Parathyroid adenoma (tissue), 2 donors: ENCODE measurements at regions not wholly inside any gene's neighbourhood (a gene's known extent, or its start where the extent isn't known, plus 50 kb on each side); places are given as distances from the start of the nearest gene placed in this dataset.

Experiments used
- H2AFZ ChIP-seq: fragments of 300-600 bp; sonication (generic); one replicate; pipeline ENCODE4 v1.7.0; 2017; ENCODE audit warnings: antibody characterized with exemption, mild to moderate bottlenecking
- H3K27ac ChIP-seq: fragments of 300-600 bp; sonication (generic); one replicate; pipeline ENCODE4 v1.7.0; 2017
- H3K27me3 ChIP-seq: fragments of 300-600 bp; sonication (generic); one replicate; pipeline ENCODE4 v1.7.0; 2017; ENCODE audit warnings: low read length; ENCODE audit not compliant: control insufficient read depth, insufficient read depth
- H3K36me3 ChIP-seq: fragments of 300-600 bp; sonication (generic); one replicate; pipeline ENCODE4 v1.7.0; 2017; ENCODE audit warnings: low read length; ENCODE audit not compliant: control insufficient read depth, insufficient read depth
- H3K4me1 ChIP-seq: fragments of 300-600 bp; sonication (generic); one replicate; pipeline ENCODE4 v1.7.0; 2017; ENCODE audit warnings: control low read depth
- H3K4me2 ChIP-seq: fragments of 300-600 bp; sonication (generic); one replicate; pipeline ENCODE4 v1.7.0; 2017; ENCODE audit warnings: low read length
- H3K4me3 ChIP-seq: fragments of 300-600 bp; sonication (generic); one replicate; pipeline ENCODE4 v1.7.0; 2017; ENCODE audit warnings: low read depth, low read length
- H3K79me2 ChIP-seq: fragments of 300-600 bp; sonication (generic); one replicate; pipeline ENCODE4 v1.7.0; 2017; ENCODE audit warnings: control low read depth
- H3K9ac ChIP-seq: fragments of 300-600 bp; sonication (generic); one replicate; pipeline ENCODE4 v1.7.0; 2017; ENCODE audit warnings: mild to moderate bottlenecking
- H3K9me3 ChIP-seq: fragments of 300-600 bp; sonication (generic); one replicate; pipeline ENCODE4 v1.7.0; 2017; ENCODE audit warnings: low read length; ENCODE audit not compliant: control insufficient read depth
- TF ChIP-seq, protein P1 (sequence below): fragments of 300-600 bp; sonication (generic); IDR thresholded peaks from one replicate; pipeline ENCODE4 v1.7.0; 2017; ENCODE audit warnings: antibody characterized with exemption, mild to moderate bottlenecking
- donor health status: primary hyperparathyroidism.

DNA sequence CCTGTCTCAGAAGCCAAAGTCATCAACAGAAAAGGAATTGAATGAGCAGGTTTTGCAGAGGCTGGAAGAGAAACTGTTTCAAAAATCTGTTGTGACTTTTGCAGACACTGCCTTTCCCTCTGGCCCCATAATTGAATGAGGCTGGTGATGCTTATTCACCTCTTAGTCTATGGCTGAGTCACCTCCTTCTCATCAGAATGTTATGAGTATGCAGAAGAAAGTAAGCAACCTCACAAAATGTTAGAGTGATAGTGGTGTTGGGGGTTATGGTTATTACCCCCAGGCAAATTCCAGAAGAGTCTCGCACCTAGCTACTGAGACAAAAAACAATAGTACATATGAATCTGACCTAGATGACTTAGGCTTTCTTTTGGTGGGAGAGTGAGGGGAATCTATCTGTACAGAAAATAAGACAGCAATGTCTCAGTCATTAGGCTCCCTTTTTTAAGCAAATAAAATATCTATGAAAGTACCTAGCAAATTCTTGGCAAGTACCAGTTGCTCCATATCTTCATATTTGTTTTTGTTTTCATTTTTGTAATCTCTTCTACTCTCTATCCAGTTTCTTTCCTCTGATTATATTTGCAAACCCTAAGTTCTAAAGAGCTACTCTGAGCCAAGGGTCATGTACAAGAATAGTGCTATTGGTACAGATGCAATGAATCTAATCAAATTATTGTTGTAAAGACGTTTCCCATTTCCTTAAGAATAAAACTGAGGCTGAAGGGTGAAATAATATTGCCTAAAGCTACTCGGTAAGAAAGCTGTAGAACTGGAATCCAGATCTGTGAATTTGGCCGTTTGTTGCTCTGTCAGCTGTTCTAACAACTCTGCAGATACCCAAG, 498.1 kb upstream of the TNC start:
- no peaks in the 10 kb centered on the region for H3K9me3 ChIP-seq
- H3K36me3 ChIP-seq, result no peaks in the 10 kb centered on the region
- no peaks in the 10 kb centered on the region for H3K27me3 ChIP-seq
- H3K4me2 ChIP-seq, result no peak overlapping the region
- no peaks in the 10 kb centered on the region for H3K79me2 ChIP-seq
- H2AFZ ChIP-seq, result no peak overlapping the region
- H3K4me1 ChIP-seq, result no peaks in the 10 kb centered on the region
- no peak overlapping the region for H3K4me3 ChIP-seq
- no peak overlapping the region for H3K27ac ChIP-seq
- H3K9ac ChIP-seq, result no peak overlapping the region
- TF ChIP-seq, protein P1, sequence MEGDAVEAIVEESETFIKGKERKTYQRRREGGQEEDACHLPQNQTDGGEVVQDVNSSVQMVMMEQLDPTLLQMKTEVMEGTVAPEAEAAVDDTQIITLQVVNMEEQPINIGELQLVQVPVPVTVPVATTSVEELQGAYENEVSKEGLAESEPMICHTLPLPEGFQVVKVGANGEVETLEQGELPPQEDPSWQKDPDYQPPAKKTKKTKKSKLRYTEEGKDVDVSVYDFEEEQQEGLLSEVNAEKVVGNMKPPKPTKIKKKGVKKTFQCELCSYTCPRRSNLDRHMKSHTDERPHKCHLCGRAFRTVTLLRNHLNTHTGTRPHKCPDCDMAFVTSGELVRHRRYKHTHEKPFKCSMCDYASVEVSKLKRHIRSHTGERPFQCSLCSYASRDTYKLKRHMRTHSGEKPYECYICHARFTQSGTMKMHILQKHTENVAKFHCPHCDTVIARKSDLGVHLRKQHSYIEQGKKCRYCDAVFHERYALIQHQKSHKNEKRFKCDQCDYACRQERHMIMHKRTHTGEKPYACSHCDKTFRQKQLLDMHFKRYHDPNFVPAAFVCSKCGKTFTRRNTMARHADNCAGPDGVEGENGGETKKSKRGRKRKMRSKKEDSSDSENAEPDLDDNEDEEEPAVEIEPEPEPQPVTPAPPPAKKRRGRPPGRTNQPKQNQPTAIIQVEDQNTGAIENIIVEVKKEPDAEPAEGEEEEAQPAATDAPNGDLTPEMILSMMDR, result no peak

DNA sequence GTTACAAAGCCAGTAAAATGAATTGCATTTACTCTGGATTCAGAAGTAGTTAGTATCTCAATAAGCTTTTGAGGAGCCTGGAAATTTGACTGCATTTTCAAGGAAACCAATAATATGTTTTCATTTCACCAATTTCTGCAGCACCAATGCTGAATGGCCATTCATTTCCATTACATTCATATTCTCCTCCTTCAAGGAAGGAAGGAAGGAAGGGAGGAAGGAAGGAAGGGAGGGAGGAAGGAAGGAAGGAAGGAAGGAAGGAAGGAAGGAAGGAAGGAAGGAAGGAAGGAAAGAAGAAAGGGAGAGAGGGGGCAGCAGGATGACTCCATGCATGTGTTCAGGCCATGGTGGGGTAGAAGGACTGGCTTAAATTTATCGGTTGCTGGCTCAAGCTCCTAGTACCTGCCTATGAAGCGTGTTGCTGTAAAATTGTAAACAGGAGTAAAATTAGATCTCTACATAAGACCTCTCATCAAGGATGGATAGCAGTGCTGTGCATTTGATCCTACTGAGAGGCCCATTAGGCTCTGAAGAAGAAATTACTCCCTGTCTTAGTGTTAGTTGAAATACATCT, 498.8 kb upstream of the TNC start:
- TF ChIP-seq, protein P1, result no peak
- H3K9me3 ChIP-seq, result no peaks in the 10 kb centered on the region
- H3K79me2 ChIP-seq, result no peaks in the 10 kb centered on the region
- no peak overlapping the region for H3K4me3 ChIP-seq
- H2AFZ ChIP-seq, result no peak overlapping the region
- no peak overlapping the region for H3K27ac ChIP-seq
- H3K4me2 ChIP-seq, result no peak overlapping the region
- no peaks in the 10 kb centered on the region for H3K27me3 ChIP-seq
- H3K9ac ChIP-seq, result no peak overlapping the region
- H3K4me1 ChIP-seq, result no peaks in the 10 kb centered on the region
- H3K36me3 ChIP-seq, result no peaks in the 10 kb centered on the region

DNA sequence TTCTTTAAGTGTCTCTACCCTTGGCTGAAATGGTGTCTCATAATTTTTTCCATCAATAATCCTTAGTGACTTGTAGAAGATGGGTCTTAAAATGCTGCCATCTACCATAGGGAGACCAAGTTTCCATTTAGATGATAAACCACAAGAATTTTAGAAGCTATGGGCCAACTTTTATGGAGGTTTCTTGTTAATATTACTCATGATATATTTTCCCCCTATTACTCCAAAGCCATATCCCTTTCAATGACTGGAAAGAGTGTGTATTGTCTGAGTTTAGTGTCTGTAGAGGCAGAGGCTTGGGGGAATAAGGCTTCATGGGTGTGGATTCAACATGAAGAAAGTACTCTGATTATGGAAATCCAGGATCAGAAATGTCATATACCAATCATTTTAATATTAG, 507.3 kb upstream of the TNC start:
- TF ChIP-seq, protein P1, result no peak
- no peaks in the 10 kb centered on the region for H3K9me3 ChIP-seq
- no peaks in the 10 kb centered on the region for H3K27me3 ChIP-seq
- H3K4me2 ChIP-seq, result no peak overlapping the region
- no peaks in the 10 kb centered on the region for H3K4me1 ChIP-seq
- H2AFZ ChIP-seq, result no peak overlapping the region
- H3K27ac ChIP-seq, result no peak overlapping the region
- no peak overlapping the region for H3K9ac ChIP-seq
- no peaks in the 10 kb centered on the region for H3K79me2 ChIP-seq
- H3K4me3 ChIP-seq, result no peak overlapping the region
- no peaks in the 10 kb centered on the region for H3K36me3 ChIP-seq

DNA sequence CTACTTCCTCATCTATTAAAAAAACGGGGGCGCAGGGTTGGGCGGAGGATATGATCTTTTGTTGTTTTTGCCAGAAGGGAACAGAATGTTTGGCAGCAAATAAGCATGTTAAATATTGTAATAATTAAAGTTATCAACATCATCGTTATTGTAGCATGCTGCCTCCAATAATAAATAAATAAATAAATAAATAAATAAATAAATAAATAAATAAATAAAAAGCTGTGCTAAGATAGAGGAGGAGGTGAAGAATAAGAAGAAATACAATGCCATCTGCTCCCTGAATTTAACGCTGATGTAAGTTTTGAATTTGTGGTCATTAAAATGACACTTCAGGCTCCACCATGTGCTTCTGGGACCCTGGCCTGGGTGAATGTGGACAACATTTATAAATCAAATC, 508.0 kb upstream of the TNC start:
- Histone ChIP-seq H3K9ac (no peak overlapping the region), H3K36me3 (no peaks in the 10 kb centered on the region), H3K79me2 (no peaks in the 10 kb centered on the region), H3K27ac (no peak overlapping the region), H3K9me3 (no peaks in the 10 kb centered on the region), H3K4me1 (no peaks in the 10 kb centered on the region), H2AFZ (no peak overlapping the region), H3K4me2 (no peak overlapping the region), H3K27me3 (no peaks in the 10 kb centered on the region), H3K4me3 (no peak overlapping the region)
- TF ChIP-seq, protein P1, result no peak

DNA sequence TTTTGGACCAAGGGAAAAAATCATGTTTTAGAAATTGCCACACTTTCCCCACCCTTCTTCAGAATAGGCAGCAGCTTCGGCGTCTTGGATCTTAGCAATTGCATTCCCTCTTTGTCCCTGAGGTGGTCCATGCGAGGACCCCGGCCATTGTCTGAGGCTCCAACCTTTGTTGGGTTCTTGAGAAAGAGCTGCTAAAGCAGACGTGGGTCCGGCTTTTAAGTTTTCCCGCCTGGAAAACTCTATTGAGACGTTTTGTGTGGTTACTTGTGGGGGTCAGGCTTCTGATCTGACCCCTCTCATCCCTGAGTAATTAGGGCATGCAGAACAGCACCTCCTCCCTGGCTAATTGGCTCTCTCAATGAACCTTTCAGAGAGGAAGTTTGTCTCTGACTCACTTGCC, 509.6 kb upstream of the TNC start:
- H3K27me3 ChIP-seq, result no peaks in the 10 kb centered on the region
- no peak overlapping the region for H2AFZ ChIP-seq
- no peaks in the 10 kb centered on the region for H3K36me3 ChIP-seq
- H3K27ac ChIP-seq, result no peak overlapping the region
- H3K4me1 ChIP-seq, result no peaks in the 10 kb centered on the region
- TF ChIP-seq, protein P1, result no peak
- H3K9me3 ChIP-seq, result no peaks in the 10 kb centered on the region
- H3K9ac ChIP-seq, result no peak overlapping the region
- no peak overlapping the region for H3K4me2 ChIP-seq
- no peak overlapping the region for H3K4me3 ChIP-seq
- H3K79me2 ChIP-seq, result no peaks in the 10 kb centered on the region
